ENCODE measurements at regions not wholly inside any gene's neighbourhood (a gene's known extent, or its start where the extent isn't known, plus 50 kb on each side); places are given as distances from the start of the nearest gene placed in this dataset.

- TF ChIP-seq CTCF (conservative IDR thresholded peaks at IDR 0.05; ENCODE audit: low read depth, low read length) = no peak
- no peak for TF ChIP-seq EZH2 (IDR thresholded peaks at IDR 0.05; ENCODE audit: borderline replicate concordance, low read depth, low read length, poor library complexity, severe bottlenecking)
Measured at GRCh38 chr12:74752215-74752614, 214.6 kb downstream of the ATXN7L3B start.

Data from A673 (cell line).